Right lobe of liver (tissue), 4 donors: ENCODE measurements at regions not wholly inside any gene's neighbourhood (a gene's known extent, or its start where the extent isn't known, plus 50 kb on each side); places are given as distances from the start of the nearest gene placed in this dataset.

Experiments used
- POLR2A ChIP-seq: fragments of 450-650 bp; IDR thresholded peaks from one replicate; pipeline ENCODE4 v1.6.1; 2017; ENCODE audit warnings: antibody characterized with exemption, mild to moderate bottlenecking
- TF ChIP-seq, protein P1 (sequence below), 4 donors: fragments of 200-600 bp in 3 of 4; fragments of 450-650 bp in 1 of 4; IDR thresholded peaks; one replicate each; pipeline versions ENCODE4 v1.5.1 to v1.8.0; 2016 to 2022; ENCODE audit warnings: antibody characterized with exemption in 4 of 4, mild to moderate bottlenecking in 2 of 4
- donor health status: DM: no; HTN: no; CAD: no.
- donor health status: DM: no; HTN: no; CAD: no.
- donor health status: DM: no; HTN: yes; CAD: no.

DNA sequence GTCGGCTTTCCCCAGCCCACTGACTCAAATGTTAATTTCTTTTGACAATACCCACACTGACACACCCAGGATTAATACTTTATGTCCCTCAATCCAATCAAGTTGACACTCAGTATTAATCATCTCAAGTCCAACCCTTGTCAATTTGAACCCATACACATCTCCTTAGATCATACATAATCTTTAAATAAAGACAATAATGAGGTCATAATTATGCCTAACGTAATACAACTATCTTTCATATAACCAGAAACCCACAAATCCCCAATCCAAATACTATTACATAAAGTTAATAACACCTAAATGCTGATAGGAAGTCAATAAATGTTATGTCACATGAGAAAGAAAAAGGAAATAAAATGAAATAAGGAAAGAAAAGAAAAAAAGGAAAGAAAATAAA lies 934.2 kb downstream of the CDH9 start:
- TF ChIP-seq, protein P1, sequence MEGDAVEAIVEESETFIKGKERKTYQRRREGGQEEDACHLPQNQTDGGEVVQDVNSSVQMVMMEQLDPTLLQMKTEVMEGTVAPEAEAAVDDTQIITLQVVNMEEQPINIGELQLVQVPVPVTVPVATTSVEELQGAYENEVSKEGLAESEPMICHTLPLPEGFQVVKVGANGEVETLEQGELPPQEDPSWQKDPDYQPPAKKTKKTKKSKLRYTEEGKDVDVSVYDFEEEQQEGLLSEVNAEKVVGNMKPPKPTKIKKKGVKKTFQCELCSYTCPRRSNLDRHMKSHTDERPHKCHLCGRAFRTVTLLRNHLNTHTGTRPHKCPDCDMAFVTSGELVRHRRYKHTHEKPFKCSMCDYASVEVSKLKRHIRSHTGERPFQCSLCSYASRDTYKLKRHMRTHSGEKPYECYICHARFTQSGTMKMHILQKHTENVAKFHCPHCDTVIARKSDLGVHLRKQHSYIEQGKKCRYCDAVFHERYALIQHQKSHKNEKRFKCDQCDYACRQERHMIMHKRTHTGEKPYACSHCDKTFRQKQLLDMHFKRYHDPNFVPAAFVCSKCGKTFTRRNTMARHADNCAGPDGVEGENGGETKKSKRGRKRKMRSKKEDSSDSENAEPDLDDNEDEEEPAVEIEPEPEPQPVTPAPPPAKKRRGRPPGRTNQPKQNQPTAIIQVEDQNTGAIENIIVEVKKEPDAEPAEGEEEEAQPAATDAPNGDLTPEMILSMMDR (IDR thresholded peaks at IDR 0.05), result no peak
- no peak for TF ChIP-seq POLR2A
